Lower leg skin (tissue), 4 donors: ENCODE measurements at regions not wholly inside any gene's neighbourhood (a gene's known extent, or its start where the extent isn't known, plus 50 kb on each side); places are given as distances from the start of the nearest gene placed in this dataset.

Experiments
- DNase-seq, 2 donors: peaks; one replicate each; pipeline ENCODE4 v3.0.0-alpha.2; 2019; ENCODE audit warnings: low spot score in 2 of 2
- H3K4me3 ChIP-seq: fragments of 200-600 bp; sonication (generic); 2 replicates; pipeline ENCODE4 v1.5.1; 2017; ENCODE audit warnings: mild to moderate bottlenecking, low read depth; ENCODE audit not compliant: poor library complexity, severe bottlenecking
- CTCF ChIP-seq, 3 donors: fragments of 450-650 bp; IDR thresholded peaks; one replicate each; pipeline ENCODE4 v1.5.1; 2016; ENCODE audit warnings: antibody characterized with exemption in 3 of 3, mild to moderate bottlenecking in 3 of 3, moderate library complexity in 2 of 3
- POLR2A ChIP-seq, 2 donors: fragments of 450-650 bp; IDR thresholded peaks; one replicate each; pipeline ENCODE4 v1.6.1; 2016 to 2017; ENCODE audit warnings: antibody characterized with exemption in 2 of 2, mild to moderate bottlenecking in 1 of 2, moderate library complexity in 1 of 2
- WGBS, 2 donors: methylation state at CpG; one replicate each; pipeline ENCODE4 v1.1.5; 2018; 5-methylcytosine and 5-hydroxymethylcytosine counted together
- intact Hi-C: fragments of 100-400 bp; cut with DNase I; formaldehyde crosslinking; loops from one replicate; pipeline ENCODE4 v1.15.0; 2023; ENCODE audit warnings: low total_unique reads

DNA sequence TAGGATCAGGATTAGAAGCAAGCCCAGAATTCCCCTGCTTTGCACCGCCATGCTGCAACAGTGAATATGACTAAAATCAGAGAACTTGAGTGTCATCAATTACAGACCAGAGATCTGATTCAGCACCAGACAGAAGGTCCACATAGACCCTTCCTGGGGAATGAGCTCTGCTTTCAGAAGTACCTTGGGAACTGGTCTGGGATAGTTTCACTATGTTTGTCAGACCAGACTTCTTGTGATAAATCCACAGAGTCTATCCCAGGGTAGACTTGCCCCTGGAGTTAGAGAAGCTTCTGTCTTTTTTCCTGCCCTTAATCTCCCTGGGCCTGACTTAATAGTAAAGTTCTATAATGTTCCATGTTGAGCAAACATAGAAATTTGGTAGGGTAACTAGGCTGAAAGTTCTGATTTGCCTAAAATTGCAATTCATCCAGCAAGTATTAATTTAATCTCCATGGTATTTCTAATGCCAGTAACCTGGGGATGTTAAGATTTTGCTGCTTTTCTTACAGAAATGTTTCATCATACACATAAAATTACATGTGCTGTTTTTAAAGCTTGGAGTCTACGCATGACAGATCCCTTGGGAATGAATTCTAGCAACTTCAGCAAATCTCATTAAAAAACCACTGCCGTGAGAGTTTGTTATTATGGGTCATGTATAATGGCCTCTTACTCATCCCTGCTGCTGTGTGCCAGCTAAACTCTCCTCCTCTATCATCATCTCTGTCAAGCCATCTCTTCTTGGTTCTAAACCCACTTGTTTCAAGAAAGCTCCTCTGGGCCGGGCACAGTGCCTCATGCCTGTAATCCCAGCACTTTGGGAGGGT is 61.3 kb upstream of the METAP2 start:
- TF ChIP-seq CTCF (IDR thresholded peaks at IDR 0.05) (no peak), POLR2A (IDR thresholded peaks at IDR 0.05) (no peak)
- no peak overlapping the region for H3K4me3 ChIP-seq
- intact Hi-C loops = no loop called here
- DNase-seq = no peak
- 62 to 63% methylated on average over 4 of the region's 4 CpGs for WGBS, 2 donors

GRCh38 chr12:95413576-95413975 is 60.4 kb upstream of the METAP2 start:
- DNase-seq = no peak
- intact Hi-C loops = no loop called here
- WGBS, 2 donors = 90 to 95% methylated on average over 3 of the region's 3 CpGs
- TF ChIP-seq POLR2A (IDR thresholded peaks at IDR 0.05) (no peak), CTCF (IDR thresholded peaks at IDR 0.05) (no peak)
- no peak overlapping the region for H3K4me3 ChIP-seq

- no peak for DNase-seq
- intact Hi-C loops = no loop called here
- H3K4me3 ChIP-seq = no peak overlapping the region
- 67 to 74% methylated on average over 1 of the region's 1 CpG for WGBS, 2 donors
- TF ChIP-seq POLR2A (IDR thresholded peaks at IDR 0.05) (no peak), CTCF (IDR thresholded peaks at IDR 0.05) (no peak)
Observed at GRCh38 chr12:95415451-95415850, 58.5 kb upstream of the METAP2 start.

DNA sequence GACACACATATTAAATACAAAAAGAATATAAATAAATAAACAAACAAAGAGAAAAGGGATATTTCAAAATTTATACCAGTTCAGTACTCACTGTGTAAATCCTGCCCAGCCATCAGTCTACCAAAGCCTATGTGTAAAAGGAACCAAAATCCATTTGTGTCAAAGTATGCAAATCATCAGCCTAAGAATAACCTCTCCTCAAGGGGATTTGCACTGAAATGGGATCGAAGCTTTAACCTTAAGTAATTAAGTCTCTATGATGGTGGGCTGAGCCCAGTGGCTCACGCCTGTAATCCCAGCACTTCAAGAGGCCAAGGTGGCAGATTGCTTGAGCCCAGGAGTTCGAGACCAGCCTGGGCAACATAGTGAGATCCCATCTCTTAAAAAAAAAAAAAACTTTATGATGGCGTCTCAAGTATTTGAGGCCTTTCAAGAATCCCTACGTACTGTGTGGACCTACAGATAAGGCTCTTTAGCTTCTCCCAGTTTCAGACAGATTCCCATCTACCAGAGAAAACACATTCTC is 57.8 kb upstream of the METAP2 start:
- TF ChIP-seq POLR2A (IDR thresholded peaks at IDR 0.05) = no peak
- TF ChIP-seq CTCF (IDR thresholded peaks at IDR 0.05) = no peak
- intact Hi-C loops = no loop called here

DNA sequence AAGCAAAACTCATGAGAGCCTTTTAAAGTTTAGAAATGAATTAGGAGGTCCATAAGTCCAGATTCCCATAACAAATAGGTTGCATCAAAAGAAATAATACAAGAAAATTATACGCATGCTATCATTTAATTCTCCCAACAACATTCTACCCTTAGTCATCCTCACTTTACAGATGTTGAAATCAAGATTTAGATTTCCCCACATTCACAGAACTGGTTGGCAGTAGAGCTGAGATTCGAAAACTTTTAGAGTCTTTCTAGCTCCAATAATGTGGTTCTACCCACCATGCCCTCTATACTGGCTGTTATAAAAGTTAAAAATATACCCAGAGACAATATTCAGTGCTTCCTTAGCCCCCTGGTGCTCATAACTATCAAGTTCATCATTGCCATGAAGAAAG is 56.6 kb upstream of the METAP2 start:
- intact Hi-C loops = no loop called here
- H3K4me3 ChIP-seq = no peak overlapping the region
- no peak for DNase-seq
- TF ChIP-seq CTCF (IDR thresholded peaks at IDR 0.05) (no peak), POLR2A (IDR thresholded peaks at IDR 0.05) (no peak)
- 82 to 84% methylated on average over 2 of the region's 2 CpGs for WGBS, 2 donors

More for the DNA sequence above, 57.8 kb upstream of the METAP2 start:
- peak in 1 of 2 donors; percentile 34 for DNase-seq
- WGBS, 2 donors = 73 to 89% methylated on average over 5 of the region's 5 CpGs
- H3K4me3 ChIP-seq = no peak overlapping the region
